ENCODE measurements at regions not wholly inside any gene's neighbourhood (a gene's known extent, or its start where the extent isn't known, plus 50 kb on each side); places are given as distances from the start of the nearest gene placed in this dataset.

GRCh38 chr5:6218116-6218515 lies 160.2 kb downstream of the MED10 start:
- TF ChIP-seq POLR2A (IDR thresholded peaks at IDR 0.05; ENCODE audit: low read length) (no peak), GATA1 (IDR thresholded peaks at IDR 0.05; ENCODE audit: low read depth, low read length) (no peak)

Measured in erythroblast (primary cell).